Fibroblast of peridontal ligament (primary cell): ENCODE measurements at regions not wholly inside any gene's neighbourhood (a gene's known extent, or its start where the extent isn't known, plus 50 kb on each side); places are given as distances from the start of the nearest gene placed in this dataset.
"Not testable (repeated sequence)": the region's sequence is repeated elsewhere in the genome, so short reads cannot be mapped to it uniquely, and the experiment has no call there.

Experiments
- DNase-seq: peaks from one replicate; pipeline ENCODE4 v3.0.0-alpha.2; 2010; ENCODE audit errors: extremely low read depth

- no peak for DNase-seq
These were observed 619.9 kb upstream of the SLIT2 start for GRCh38 chr4:19631814-19632213.

- peak; percentile 30 for DNase-seq
These were observed 627.8 kb upstream of the SLIT2 start for GRCh38 chr4:19623866-19624265.

- no peak for DNase-seq
These were observed 636.5 kb upstream of the SLIT2 start for GRCh38 chr4:19615086-19615689.

- DNase-seq: peak; percentile 75
These were observed 637.5 kb upstream of the SLIT2 start for GRCh38 chr4:19614171-19614570.

GRCh38 chr4:19596342-19596741, 655.4 kb upstream of the SLIT2 start:
- no peak for DNase-seq

GRCh38 chr4:19592391-19592790, 659.3 kb upstream of the SLIT2 start:
- DNase-seq: no peak

DNA sequence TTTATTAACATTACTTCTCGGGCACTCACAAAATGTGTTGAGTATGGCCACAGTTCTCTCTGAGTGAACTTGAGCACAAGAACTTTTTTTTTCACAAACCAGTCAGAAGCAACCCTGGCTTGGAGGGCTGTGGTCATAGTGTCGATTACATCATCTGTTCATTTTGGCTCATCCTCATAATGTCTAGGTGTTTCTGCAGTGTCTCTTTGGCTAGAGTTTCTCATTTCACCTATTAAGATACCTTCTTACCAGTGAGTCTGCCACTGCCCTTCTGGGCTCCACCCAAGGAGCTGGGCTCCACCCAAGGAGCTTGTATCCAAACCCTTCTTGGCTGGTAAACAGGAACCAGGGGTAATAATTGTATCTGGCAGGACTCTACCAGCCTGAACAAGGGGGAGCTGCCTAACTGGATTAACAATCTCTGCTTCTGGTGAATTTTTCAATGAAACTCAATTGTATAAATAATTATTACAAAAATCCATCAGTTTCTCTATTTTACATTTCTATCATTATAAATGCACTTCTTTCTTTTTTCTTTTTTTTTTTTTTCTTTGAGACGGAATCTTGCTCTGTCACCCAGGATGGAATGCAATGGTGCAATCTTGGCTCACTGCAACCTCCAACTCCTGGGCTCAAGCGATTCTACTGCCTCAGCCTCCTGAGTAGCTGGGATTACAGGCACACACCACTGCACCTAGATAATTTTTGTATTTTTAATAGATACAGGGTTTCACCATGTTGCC, 667.7 kb upstream of the SLIT2 start:
- DNase-seq: no peak

DNA sequence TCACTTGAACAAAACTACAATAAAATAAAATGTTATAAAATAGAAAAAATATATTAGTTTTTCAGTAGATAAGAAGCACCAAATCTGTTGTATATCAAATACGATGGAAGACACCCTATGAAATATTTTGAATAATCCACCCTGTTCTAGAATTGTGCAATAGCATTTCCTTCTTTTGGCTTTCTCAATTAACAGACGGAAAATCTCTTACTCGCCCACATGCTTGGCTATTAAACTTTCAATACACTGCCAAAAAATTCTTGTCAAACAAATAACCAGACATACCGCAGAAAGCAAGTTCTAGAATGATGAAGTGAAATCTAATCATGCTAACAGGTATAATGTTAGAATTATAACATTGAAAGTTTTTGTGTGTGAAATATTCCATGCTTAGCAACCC, 671.6 kb upstream of the SLIT2 start:
- DNase-seq: peak; percentile 33

DNA sequence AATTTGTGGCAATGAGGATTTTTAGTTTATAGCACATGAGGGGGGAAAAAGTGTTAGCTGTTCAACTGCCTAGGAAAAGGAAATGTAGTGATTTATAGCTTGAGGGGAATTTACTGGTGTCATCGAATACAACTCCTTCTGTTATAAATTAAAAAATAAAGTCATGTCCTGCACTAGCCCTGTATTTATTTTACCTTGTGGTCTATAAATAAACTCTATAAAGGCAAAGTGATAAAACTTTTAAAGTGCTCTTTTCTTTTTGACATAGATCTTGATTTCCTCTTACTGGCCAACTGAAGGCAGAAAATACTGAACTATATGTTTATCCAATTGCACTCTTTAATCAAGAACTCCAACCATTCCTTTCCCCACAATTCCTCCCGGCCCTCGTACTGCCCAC, 672.1 kb upstream of the SLIT2 start:
- no peak for DNase-seq

DNA sequence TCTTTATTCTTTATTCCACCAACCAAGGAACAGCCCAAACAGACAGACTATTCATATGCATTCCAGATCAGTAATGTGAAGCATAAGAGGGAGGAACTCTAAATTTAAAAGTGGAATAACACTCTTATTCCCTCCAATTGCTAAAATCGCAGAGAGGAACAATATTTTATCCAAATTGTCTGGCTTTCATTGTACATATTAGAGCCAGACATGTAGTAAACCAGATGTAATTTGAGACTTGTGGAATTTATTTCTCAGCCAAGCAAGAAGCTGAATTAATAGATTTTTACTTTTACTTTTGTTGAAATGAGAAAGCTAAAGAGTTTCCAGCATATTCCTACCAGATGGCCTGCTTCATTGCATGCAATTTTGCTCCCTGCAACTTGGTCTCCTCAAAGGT, 674.6 kb upstream of the SLIT2 start:
- DNase-seq: peak; percentile 59

DNA sequence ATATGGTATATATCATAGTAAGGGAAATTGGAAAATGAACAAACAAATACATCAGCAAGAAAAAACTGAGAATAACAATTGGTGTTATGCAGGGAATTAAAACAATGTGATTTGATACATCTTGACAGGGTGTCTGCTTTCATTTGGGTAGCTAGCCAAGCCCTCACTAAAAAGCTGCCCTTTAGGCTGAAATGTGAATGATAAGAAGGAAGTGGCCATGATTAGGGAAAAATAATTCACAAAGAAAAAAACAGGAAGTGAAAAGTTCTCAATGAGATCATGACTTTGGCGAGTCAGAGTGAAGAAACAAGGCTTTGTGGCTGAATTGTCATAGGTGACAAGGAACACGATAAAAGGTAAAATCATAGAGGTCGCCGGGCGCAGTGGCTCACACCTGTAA, 675.8 kb upstream of the SLIT2 start:
- no peak for DNase-seq

DNA sequence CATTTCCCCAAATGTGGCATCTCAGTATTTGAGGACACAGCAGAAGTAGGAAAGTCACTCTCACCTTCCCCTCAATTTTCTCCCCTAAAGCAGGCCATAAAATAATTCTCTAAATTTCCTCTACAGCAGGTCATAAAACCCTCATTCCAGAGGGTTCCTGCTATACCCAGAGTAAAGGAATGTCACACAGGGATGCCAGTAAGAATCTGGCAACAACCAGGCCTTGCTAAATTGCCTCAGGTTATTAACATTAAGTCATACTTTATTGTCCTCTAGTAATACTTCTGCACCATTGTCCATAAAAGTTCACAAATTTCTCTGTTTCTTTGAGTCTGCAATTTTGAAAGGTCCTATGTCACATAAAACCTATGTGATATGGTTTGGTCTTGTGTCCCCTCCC, 685.7 kb upstream of the SLIT2 start:
- no peak for DNase-seq

- no peak for DNase-seq
These were observed 689.2 kb upstream of the SLIT2 start for GRCh38 chr4:19562456-19562855.

DNA sequence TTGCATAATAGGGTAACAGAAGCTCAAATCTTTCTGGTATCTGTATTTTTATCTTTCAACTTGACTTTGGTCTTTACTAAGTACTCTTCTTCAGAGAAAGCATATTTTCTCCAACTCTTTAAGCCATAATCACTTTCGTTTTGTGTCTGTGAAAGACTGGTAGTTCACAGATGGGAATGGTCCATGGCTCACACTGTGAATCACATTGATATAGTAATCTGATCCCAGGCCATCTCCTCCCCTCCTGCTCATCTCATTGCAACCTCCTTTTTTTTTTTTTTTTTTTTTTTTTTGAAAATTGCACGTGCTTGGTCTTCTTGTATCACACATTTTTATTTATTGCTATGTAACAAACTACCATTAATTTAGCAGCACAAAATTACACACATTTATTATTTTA, 694.5 kb upstream of the SLIT2 start:
- DNase-seq: peak; percentile 24

GRCh38 chr4:19556276-19556675, 695.4 kb upstream of the SLIT2 start:
- DNase-seq: not testable (repeated sequence)

DNA sequence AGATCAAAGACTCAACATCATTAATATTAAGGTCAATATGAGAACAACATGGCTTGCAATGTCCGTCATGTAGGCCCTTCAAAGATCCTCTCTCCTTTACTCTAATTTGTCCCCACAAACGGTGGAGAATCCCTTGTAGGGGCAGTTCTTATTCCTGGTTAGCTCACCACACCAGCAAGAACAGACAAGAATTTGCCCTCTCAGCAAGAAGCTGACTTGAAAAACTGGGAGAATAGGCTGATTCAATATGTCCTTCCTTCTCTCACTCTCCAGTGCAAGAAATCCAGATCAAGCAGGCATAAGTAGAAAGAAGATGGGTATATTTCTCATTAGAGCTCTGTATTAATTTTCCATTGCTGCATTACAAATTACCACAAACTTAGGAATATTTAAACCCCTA, 704.2 kb upstream of the SLIT2 start:
- no peak for DNase-seq

GRCh38 chr4:19544446-19545125, 707.1 kb upstream of the SLIT2 start:
- DNase-seq: no peak

GRCh38 chr4:19540859-19541540, 710.7 kb upstream of the SLIT2 start:
- peak; percentile 23 for DNase-seq

DNA sequence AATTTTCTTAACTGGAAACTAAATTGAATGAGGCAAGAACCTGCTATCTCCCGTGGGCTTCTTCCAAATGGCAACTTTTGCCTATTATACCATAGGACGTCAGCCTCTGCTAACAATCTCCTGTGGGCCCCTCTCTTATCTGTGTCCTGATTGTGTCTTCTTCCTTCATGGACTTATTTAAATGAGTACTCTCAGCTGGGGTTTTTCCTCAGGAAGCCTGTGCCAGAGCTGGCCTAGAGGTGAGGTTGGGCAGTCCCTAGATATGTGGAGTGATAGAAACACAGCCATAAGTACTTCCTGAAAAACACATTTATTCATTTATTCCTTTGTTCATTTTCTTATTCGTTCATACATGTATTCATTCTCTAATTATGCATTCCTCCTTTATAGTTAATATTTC, 712.5 kb upstream of the SLIT2 start:
- DNase-seq: no peak

GRCh38 chr4:19534159-19534558, 717.5 kb upstream of the SLIT2 start:
- no peak for DNase-seq

- DNase-seq: peak; percentile 20
These were observed 719.5 kb upstream of the SLIT2 start for GRCh38 chr4:19531906-19532848.
